ENCODE measurements at regions not wholly inside any gene's neighbourhood (a gene's known extent, or its start where the extent isn't known, plus 50 kb on each side); places are given as distances from the start of the nearest gene placed in this dataset.

- H3K27ac ChIP-seq (ENCODE audit: low read depth): no peak overlapping the region
- no peaks in the 10 kb centered on the region for H3K27me3 Mint-ChIP-seq (ENCODE audit: insufficient read depth, low read depth, poor library complexity)
- peak; percentile 43; the same call in 2 of the 3 replicates for ATAC-seq
Observed at GRCh38 chr5:38029397-38030065, 189.7 kb upstream of the GDNF start.

GRCh38 chr5:38023799-38024198, 184.0 kb upstream of the GDNF start:
- H3K4me1 ChIP-seq (ENCODE audit: insufficient read depth): no peaks in the 10 kb centered on the region
- H3K4me3 ChIP-seq: no peak overlapping the region
- H2AFZ ChIP-seq: no peak overlapping the region
- no peak overlapping the region for H3K27ac ChIP-seq (ENCODE audit: low read depth)
- TF ChIP-seq JUNB (IDR thresholded peaks at IDR 0.05; ENCODE audit: unreplicated experiment) (no peak), CTCF (conservative IDR thresholded peaks at IDR 0.05; ENCODE audit: low read depth in 2 of 2) (peak in 1 of 2 experiments; percentile 37; a peak in 2 of 4 replicates)
- H3K36me3 Mint-ChIP-seq (ENCODE audit: low read depth): peaks cover 1% of the 10 kb centered on the region; the same call in 1 of the 3 replicates
- no peak for DNase-seq (ENCODE audit: low spot score)
- H4K20me1 ChIP-seq (replicated peaks; ENCODE audit: insufficient read depth): no peaks in the 10 kb centered on the region
- H3K27me3 ChIP-seq (ENCODE audit: insufficient read depth): no peaks in the 10 kb centered on the region
- ATAC-seq: no peak
- H3K4me3 Mint-ChIP-seq: no peak overlapping the region
- no peaks in the 10 kb centered on the region for H3K79me2 ChIP-seq (replicated peaks; ENCODE audit: insufficient read depth)
- no peaks in the 10 kb centered on the region for H3K9me2 ChIP-seq (ENCODE audit: insufficient read depth)
- H3K4me2 ChIP-seq: no peak overlapping the region
- peaks cover 1% of the 10 kb centered on the region; the same call in 2 of the 3 replicates for H3K9me3 Mint-ChIP-seq
- H3K27ac Mint-ChIP-seq: no peak overlapping the region
- peaks cover 5% of the 10 kb centered on the region; the same call in 2 of the 3 replicates for H3K4me1 Mint-ChIP-seq
- no peaks in the 10 kb centered on the region for H3F3A ChIP-seq (replicated peaks; ENCODE audit: low read depth)
- H3K27me3 Mint-ChIP-seq (ENCODE audit: insufficient read depth, low read depth, poor library complexity): no peaks in the 10 kb centered on the region
- no peaks in the 10 kb centered on the region for H3K36me3 ChIP-seq (ENCODE audit: insufficient read depth)

More at GRCh38 chr5:38029397-38030065, 189.7 kb upstream of the GDNF start:
- Histone ChIP-seq H3K27me3 (ENCODE audit: insufficient read depth) (no peaks in the 10 kb centered on the region), H3F3A (replicated peaks; ENCODE audit: low read depth) (no peaks in the 10 kb centered on the region), H3K4me3 (no peak overlapping the region), H3K4me2 (no peak overlapping the region), H3K79me2 (replicated peaks; ENCODE audit: insufficient read depth) (no peaks in the 10 kb centered on the region), H3K9me2 (ENCODE audit: insufficient read depth) (no peaks in the 10 kb centered on the region; the same call in 1 of the 2 replicates), H2AFZ (no peak overlapping the region), H3K36me3 (ENCODE audit: insufficient read depth) (no peaks in the 10 kb centered on the region), H3K4me1 (ENCODE audit: insufficient read depth) (0 out of 2 replicates have a peak, but pooled peaks cover 7% of the 10 kb centered on the region), H4K20me1 (replicated peaks; ENCODE audit: insufficient read depth) (no peaks in the 10 kb centered on the region)
- Mint-ChIP-seq H3K4me3 (no peak overlapping the region), H3K36me3 (ENCODE audit: low read depth) (peaks cover 8% of the 10 kb centered on the region; the same call in 2 of the 3 replicates), H3K4me1 (peaks cover 8% of the 10 kb centered on the region; the same call in 2 of the 3 replicates), H3K9me3 (peaks cover 9% of the 10 kb centered on the region), H3K27ac (no peak overlapping the region)
- TF ChIP-seq REST (IDR thresholded peaks at IDR 0.05; ENCODE audit: unreplicated experiment) (no peak), EZH2 (IDR thresholded peaks at IDR 0.05; ENCODE audit: low read depth, unreplicated experiment) (no peak)
- DNase-seq (ENCODE audit: low spot score): peak; percentile 12
